ENCODE measurements at regions not wholly inside any gene's neighbourhood (a gene's known extent, or its start where the extent isn't known, plus 50 kb on each side); places are given as distances from the start of the nearest gene placed in this dataset.

GRCh38 chr12:60451457-60451856, 855.6 kb downstream of the SLC16A7 start:
- TF ChIP-seq POLR2A (IDR thresholded peaks at IDR 0.05) = no peak
- TF ChIP-seq, protein P1, sequence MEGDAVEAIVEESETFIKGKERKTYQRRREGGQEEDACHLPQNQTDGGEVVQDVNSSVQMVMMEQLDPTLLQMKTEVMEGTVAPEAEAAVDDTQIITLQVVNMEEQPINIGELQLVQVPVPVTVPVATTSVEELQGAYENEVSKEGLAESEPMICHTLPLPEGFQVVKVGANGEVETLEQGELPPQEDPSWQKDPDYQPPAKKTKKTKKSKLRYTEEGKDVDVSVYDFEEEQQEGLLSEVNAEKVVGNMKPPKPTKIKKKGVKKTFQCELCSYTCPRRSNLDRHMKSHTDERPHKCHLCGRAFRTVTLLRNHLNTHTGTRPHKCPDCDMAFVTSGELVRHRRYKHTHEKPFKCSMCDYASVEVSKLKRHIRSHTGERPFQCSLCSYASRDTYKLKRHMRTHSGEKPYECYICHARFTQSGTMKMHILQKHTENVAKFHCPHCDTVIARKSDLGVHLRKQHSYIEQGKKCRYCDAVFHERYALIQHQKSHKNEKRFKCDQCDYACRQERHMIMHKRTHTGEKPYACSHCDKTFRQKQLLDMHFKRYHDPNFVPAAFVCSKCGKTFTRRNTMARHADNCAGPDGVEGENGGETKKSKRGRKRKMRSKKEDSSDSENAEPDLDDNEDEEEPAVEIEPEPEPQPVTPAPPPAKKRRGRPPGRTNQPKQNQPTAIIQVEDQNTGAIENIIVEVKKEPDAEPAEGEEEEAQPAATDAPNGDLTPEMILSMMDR (IDR thresholded peaks at IDR 0.05) = no peak
